ENCODE measurements at regions not wholly inside any gene's neighbourhood (a gene's known extent, or its start where the extent isn't known, plus 50 kb on each side); places are given as distances from the start of the nearest gene placed in this dataset.
"Not testable (repeated sequence)": the region's sequence is repeated elsewhere in the genome, so short reads cannot be mapped to it uniquely, and the experiment has no call there.

DNA sequence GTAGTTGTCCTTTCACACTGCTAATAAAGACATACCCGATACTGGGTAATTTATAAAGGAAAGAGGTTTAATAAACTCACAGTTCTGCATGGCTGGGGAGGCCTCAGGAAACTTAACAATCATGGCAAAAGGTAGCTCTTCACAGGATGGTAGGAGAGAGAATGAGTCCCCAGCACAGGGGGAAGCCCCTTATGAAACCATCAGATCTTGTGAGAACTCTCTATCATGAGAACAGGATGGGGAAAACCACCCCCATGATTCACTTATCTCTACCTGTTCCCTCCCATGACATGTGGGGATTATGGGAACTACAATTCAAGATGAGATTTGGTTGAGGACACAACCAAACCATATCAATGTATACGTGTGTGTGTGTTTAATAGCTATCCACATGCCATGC lies 983.1 kb downstream of the C4orf33 start:
- TF ChIP-seq RAD21 (IDR thresholded peaks at IDR 0.05; ENCODE audit: low read length); RFX5 (IDR thresholded peaks at IDR 0.05; ENCODE audit: low read depth, low read length); POLR2A (IDR thresholded peaks at IDR 0.05; ENCODE audit: low read depth, low read length); SMC3 (IDR thresholded peaks at IDR 0.05; ENCODE audit: low read depth, low read length); MXI1 (IDR thresholded peaks at IDR 0.05; ENCODE audit: borderline replicate concordance, low read depth, low read length): not testable (repeated sequence)
- TF ChIP-seq, protein P1, sequence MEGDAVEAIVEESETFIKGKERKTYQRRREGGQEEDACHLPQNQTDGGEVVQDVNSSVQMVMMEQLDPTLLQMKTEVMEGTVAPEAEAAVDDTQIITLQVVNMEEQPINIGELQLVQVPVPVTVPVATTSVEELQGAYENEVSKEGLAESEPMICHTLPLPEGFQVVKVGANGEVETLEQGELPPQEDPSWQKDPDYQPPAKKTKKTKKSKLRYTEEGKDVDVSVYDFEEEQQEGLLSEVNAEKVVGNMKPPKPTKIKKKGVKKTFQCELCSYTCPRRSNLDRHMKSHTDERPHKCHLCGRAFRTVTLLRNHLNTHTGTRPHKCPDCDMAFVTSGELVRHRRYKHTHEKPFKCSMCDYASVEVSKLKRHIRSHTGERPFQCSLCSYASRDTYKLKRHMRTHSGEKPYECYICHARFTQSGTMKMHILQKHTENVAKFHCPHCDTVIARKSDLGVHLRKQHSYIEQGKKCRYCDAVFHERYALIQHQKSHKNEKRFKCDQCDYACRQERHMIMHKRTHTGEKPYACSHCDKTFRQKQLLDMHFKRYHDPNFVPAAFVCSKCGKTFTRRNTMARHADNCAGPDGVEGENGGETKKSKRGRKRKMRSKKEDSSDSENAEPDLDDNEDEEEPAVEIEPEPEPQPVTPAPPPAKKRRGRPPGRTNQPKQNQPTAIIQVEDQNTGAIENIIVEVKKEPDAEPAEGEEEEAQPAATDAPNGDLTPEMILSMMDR (conservative IDR thresholded peaks at IDR 0.05; ENCODE audit: low read depth, low read length): not testable (repeated sequence)

Data from IMR-90 (cell line).